HEK293T (cell line): ENCODE measurements at regions not wholly inside any gene's neighbourhood (a gene's known extent, or its start where the extent isn't known, plus 50 kb on each side); places are given as distances from the start of the nearest gene placed in this dataset.

ENCODE experiments used
- ARNT ChIP-seq: fragments of 450-650 bp; IDR thresholded peaks from 2 replicates; pipeline ENCODE4 v1.6.1; 2017; ENCODE audit warnings: mild to moderate bottlenecking
- BHLHE40 ChIP-seq: fragments of 450-650 bp; IDR thresholded peaks from 2 replicates; pipeline ENCODE4 v1.6.1; 2016; ENCODE audit warnings: mild to moderate bottlenecking, moderate library complexity, borderline replicate concordance
- ELF4 ChIP-seq: fragments of 450-650 bp; IDR thresholded peaks from 2 replicates; pipeline ENCODE4 v1.6.1; 2017; ENCODE audit warnings: antibody characterized with exemption
- FOXA1 ChIP-seq: fragments of 450-650 bp; IDR thresholded peaks from 2 replicates; pipeline ENCODE4 v1.6.1; 2016; ENCODE audit warnings: mild to moderate bottlenecking
- FOXK2 ChIP-seq: fragments of 450-650 bp; IDR thresholded peaks from 2 replicates; pipeline ENCODE4 v1.6.1; 2016; ENCODE audit warnings: mild to moderate bottlenecking
- FOXM1 ChIP-seq: fragments of 450-650 bp; IDR thresholded peaks from 2 replicates; pipeline ENCODE4 v1.6.1; 2017; ENCODE audit warnings: mild to moderate bottlenecking, borderline replicate concordance
- HDGF ChIP-seq: fragments of 450-650 bp; IDR thresholded peaks from 2 replicates; pipeline ENCODE4 v1.6.1; 2017; ENCODE audit warnings: antibody characterized with exemption, borderline replicate concordance
- LEF1 ChIP-seq: fragments of 450-650 bp; IDR thresholded peaks from 2 replicates; pipeline ENCODE4 v1.6.1; 2017; ENCODE audit warnings: mild to moderate bottlenecking, borderline replicate concordance
- NFRKB ChIP-seq: fragments of 450-650 bp; IDR thresholded peaks from 2 replicates; pipeline ENCODE4 v1.6.1; 2016; ENCODE audit warnings: mild to moderate bottlenecking, moderate library complexity
- SP1 ChIP-seq: fragments of 450-650 bp; IDR thresholded peaks from 2 replicates; pipeline ENCODE4 v1.6.1; 2017
- SUZ12 ChIP-seq: fragments of 450-650 bp; IDR thresholded peaks from 2 replicates; pipeline ENCODE4 v1.6.1; 2016; ENCODE audit warnings: mild to moderate bottlenecking
- ZNF384 ChIP-seq: fragments of 450-650 bp; IDR thresholded peaks from 2 replicates; pipeline ENCODE4 v1.6.1; 2016
- TF ChIP-seq, protein P1 (sequence below): fragments of 450-650 bp; IDR thresholded peaks from 2 replicates; pipeline ENCODE4 v1.6.1; 2016

DNA sequence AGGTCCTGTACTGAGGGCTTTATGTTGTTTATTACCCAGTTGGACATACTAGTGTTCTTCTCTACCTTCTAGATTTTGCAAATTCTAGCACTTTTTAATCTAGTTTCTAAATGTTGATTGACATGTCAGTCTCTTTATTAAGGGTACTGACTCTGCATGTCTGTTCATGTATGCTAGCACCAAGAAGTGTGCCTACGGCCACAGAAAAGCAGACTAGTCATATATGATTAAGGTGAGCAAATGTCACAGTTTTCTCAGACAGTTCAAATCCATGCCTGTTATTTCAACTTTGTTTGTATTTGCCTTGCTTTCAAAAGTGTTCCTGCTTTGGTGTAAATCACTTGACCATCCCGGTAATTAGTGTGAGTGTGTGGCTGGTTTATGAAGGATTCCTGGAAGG, 145.0 kb upstream of the DSEL start:
- TF ChIP-seq BHLHE40 (no peak), SP1 (no peak), FOXA1 (no peak), FOXM1 (no peak), SUZ12 (no peak), ZNF384 (no peak), ELF4 (no peak), NFRKB (no peak), HDGF (no peak), LEF1 (no peak), ARNT (no peak), FOXK2 (no peak)
- TF ChIP-seq, protein P1, sequence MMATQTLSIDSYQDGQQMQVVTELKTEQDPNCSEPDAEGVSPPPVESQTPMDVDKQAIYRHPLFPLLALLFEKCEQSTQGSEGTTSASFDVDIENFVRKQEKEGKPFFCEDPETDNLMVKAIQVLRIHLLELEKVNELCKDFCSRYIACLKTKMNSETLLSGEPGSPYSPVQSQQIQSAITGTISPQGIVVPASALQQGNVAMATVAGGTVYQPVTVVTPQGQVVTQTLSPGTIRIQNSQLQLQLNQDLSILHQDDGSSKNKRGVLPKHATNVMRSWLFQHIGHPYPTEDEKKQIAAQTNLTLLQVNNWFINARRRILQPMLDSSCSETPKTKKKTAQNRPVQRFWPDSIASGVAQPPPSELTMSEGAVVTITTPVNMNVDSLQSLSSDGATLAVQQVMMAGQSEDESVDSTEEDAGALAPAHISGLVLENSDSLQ, result no peak
